A673 (cell line): ENCODE measurements at regions not wholly inside any gene's neighbourhood (a gene's known extent, or its start where the extent isn't known, plus 50 kb on each side); places are given as distances from the start of the nearest gene placed in this dataset.

Experiments used
- BruUV-seq: library from RNA; stranded (reverse); fragments of 400-500 nt; replicated peaks from 2 replicates; lab custom pipeline; 2021; lab: Mats Ljungman, UMichigan
- CTCF ChIA-PET: fragments of 300-600 bp; sonication (Branson Sonifier 250); formaldehyde crosslinking; loops from one replicate; lab custom pipeline; 2022; ENCODE audit warnings: antibody characterized with exemption; lab: Charles Lee
- POLR2A ChIA-PET: fragments of 300-600 bp; sonication (Branson Sonifier 250); formaldehyde crosslinking; loops from one replicate; lab custom pipeline; 2022; ENCODE audit warnings: antibody characterized with exemption; ENCODE audit not compliant: low non-redundant PET; lab: Charles Lee
- DNase-seq: peaks from one replicate; pipeline ENCODE4 v3.0.0-alpha.2; 2015; ENCODE audit warnings: low spot score
- H3K27ac ChIP-seq: fragments of 200-600 bp; sonication (generic); 2 replicates; pipeline ENCODE4 v1.5.1; 2016; ENCODE audit warnings: mixed run types, low read depth, mild to moderate bottlenecking, mixed read lengths, antibody characterized with exemption, low read length; ENCODE audit not compliant: poor library complexity, severe bottlenecking
- H3K27me3 ChIP-seq: fragments of 200-600 bp; sonication (generic); replicated peaks from 2 replicates; pipeline ENCODE4 v1.6.1; 2017; ENCODE audit warnings: mixed run types, low read depth, mild to moderate bottlenecking, mixed read lengths, antibody characterized with exemption, low read length; ENCODE audit not compliant: insufficient read depth, poor library complexity
- H3K36me3 ChIP-seq: fragments of 200-600 bp; sonication (generic); 2 replicates; pipeline ENCODE4 v1.6.1; 2016; ENCODE audit warnings: mixed run types, mild to moderate bottlenecking, mixed read lengths, antibody characterized with exemption, low read length; ENCODE audit not compliant: insufficient read depth, poor library complexity, severe bottlenecking
- H3K4me1 ChIP-seq: fragments of 200-600 bp; sonication (generic); 2 replicates; pipeline ENCODE4 v1.6.1; 2017; ENCODE audit warnings: mixed run types, mild to moderate bottlenecking, mixed read lengths, antibody characterized with exemption, low read length; ENCODE audit not compliant: insufficient read depth, poor library complexity, severe bottlenecking
- H3K4me3 ChIP-seq: fragments of 200-600 bp; sonication (generic); 2 replicates; pipeline ENCODE4 v1.5.1; 2016; ENCODE audit warnings: low read depth, mixed run types, mild to moderate bottlenecking, mixed read lengths, low read length; ENCODE audit not compliant: poor library complexity, severe bottlenecking
- H3K9me3 ChIP-seq: fragments of 200-600 bp; sonication (generic); 2 replicates; pipeline ENCODE4 v1.6.1; 2016; ENCODE audit warnings: mixed run types, low read depth, mild to moderate bottlenecking, mixed read lengths, antibody characterized with exemption, low read length; ENCODE audit not compliant: poor library complexity, severe bottlenecking
- EZH2 ChIP-seq: fragments of 200-600 bp; sonication (generic); IDR thresholded peaks from 2 replicates; pipeline ENCODE4 v1.6.1; 2017; ENCODE audit warnings: borderline replicate concordance, low read depth, mild to moderate bottlenecking, mixed read lengths, antibody characterized with exemption, low read length; ENCODE audit not compliant: poor library complexity, severe bottlenecking
- intact Hi-C: fragments of 100-400 bp; cut with micrococcal nuclease; formaldehyde crosslinking; loops from one replicate; pipeline ENCODE4 v1.10.0; 2022; ENCODE audit not compliant: unreplicated experiment
- TF ChIP-seq, protein P1 (sequence below): fragments of 300-800, 200-600 bp; sonication (generic); conservative IDR thresholded peaks from 2 replicates; pipeline ENCODE4 v1.5.1; 2017; ENCODE audit warnings: low read depth, mild to moderate bottlenecking, antibody characterized with exemption, low read length, moderate library complexity, mixed read lengths

DNA sequence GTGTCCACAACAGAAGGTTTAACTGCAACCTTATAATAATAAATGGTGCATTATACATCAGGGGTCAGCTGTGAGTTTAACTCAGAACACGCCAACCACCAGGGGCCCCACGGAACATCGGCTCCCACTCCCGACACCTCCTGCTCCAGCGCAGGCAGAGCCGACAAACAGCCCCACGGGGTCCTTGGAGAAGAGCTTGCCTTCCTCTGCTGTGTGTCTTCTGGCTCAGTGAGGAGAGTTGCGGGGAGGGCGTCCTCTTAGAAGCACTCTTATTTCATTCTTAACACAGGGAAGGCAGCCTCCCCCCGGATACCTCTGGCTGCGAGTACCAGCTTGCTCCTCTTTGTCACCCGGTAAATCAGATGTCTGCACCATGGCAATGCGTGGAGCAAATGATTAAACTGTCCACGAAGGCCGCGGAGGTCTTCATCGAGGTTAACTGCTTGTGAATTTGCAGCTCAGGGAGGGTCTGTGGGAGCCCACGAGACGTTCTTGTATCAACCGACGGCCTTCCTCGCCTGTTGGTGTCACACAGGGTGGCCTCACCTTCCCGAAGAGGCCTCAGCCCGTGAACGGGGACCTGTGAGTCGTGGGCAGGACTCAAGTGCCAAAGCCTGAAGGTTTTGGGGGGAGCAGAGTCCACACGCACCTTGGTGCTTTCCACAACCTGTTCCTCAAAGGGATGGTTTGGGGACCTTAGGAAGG is 464.0 kb downstream of the BRD1 start:
- Histone ChIP-seq H3K4me3 (no peak overlapping the region), H3K27me3 (peaks cover 21% of the 10 kb centered on the region), H3K4me1 (no peaks in the 10 kb centered on the region), H3K36me3 (no peaks in the 10 kb centered on the region), H3K9me3 (no peaks in the 10 kb centered on the region), H3K27ac (no peak overlapping the region)
- no TSS peak for BruUV-seq
- no peak for DNase-seq
- ChIA-PET POLR2A (no interaction called here), CTCF (no interaction called here)
- TF ChIP-seq, protein P1, sequence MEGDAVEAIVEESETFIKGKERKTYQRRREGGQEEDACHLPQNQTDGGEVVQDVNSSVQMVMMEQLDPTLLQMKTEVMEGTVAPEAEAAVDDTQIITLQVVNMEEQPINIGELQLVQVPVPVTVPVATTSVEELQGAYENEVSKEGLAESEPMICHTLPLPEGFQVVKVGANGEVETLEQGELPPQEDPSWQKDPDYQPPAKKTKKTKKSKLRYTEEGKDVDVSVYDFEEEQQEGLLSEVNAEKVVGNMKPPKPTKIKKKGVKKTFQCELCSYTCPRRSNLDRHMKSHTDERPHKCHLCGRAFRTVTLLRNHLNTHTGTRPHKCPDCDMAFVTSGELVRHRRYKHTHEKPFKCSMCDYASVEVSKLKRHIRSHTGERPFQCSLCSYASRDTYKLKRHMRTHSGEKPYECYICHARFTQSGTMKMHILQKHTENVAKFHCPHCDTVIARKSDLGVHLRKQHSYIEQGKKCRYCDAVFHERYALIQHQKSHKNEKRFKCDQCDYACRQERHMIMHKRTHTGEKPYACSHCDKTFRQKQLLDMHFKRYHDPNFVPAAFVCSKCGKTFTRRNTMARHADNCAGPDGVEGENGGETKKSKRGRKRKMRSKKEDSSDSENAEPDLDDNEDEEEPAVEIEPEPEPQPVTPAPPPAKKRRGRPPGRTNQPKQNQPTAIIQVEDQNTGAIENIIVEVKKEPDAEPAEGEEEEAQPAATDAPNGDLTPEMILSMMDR, result no peak
- no peak for TF ChIP-seq EZH2
- intact Hi-C loops, result no loop called here

DNA sequence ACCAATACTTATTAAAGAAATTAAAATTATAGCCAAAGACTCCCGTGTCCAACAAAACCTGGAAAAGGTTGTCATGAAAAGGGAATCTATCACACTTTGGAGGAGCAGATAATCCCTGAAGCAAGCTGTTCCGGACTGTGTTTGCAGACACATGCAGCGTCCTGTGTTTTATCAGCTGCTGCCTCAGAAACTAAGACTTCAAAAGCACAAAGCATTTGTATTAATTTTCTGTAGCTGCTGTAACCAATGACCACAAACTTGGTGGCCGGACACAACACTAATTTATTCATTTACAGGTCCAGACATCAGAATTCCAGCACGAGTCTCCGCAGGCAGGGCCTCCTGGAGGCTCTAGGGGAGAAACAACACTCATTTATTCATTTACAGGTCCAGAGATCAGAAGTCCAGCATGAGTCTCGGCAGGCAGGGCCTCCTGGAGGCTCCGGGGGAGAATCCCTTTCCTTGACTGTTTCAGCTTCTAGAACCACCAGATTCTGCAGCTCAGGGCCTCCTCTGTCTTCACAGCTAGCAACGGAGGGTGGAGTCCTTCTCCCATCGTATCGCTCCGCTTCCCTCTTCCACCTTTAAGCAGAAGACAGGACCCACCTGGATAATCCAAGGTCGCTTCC is 465.3 kb downstream of the BRD1 start:
- TF ChIP-seq EZH2, result no peak
- TF ChIP-seq, protein P1, result no peak
- H3K36me3 ChIP-seq, result no peaks in the 10 kb centered on the region
- no peaks in the 10 kb centered on the region for H3K4me1 ChIP-seq
- intact Hi-C loops, result no loop called here
- POLR2A ChIA-PET, result no interaction called here
- H3K4me3 ChIP-seq, result no peak overlapping the region
- H3K9me3 ChIP-seq, result no peaks in the 10 kb centered on the region
- CTCF ChIA-PET, result no interaction called here
- H3K27ac ChIP-seq, result no peak overlapping the region
- no peak for DNase-seq
- BruUV-seq, result no TSS peak
- H3K27me3 ChIP-seq, result peaks cover 21% of the 10 kb centered on the region

DNA sequence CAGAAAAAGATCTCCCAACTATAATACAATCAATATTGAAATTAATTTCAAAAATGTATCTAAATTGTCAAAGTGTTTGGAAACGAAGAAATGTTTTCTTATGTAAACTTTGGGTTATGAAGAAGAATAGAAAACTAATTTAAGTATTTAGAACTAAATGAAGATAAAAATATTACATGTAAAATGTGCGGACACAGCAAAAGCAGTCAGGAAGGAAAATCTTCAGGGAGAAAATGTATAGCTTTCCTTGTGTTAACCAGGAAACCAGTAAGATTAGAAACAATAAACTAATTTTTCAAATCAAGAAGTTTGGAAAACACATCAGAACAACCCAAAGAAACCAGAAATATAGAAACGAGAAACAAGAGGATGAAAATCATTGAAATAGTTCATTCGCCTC is 466.5 kb downstream of the BRD1 start:
- Histone ChIP-seq H3K9me3 (no peaks in the 10 kb centered on the region), H3K27ac (no peak overlapping the region), H3K4me3 (no peak overlapping the region), H3K36me3 (no peaks in the 10 kb centered on the region), H3K4me1 (no peaks in the 10 kb centered on the region), H3K27me3 (peaks cover 21% of the 10 kb centered on the region)
- intact Hi-C loops, result no loop called here
- no TSS peak for BruUV-seq
- ChIA-PET CTCF (no interaction called here), POLR2A (no interaction called here)
- no peak for DNase-seq
- TF ChIP-seq, protein P1, result no peak
- no peak for TF ChIP-seq EZH2
